ENCODE measurements at regions not wholly inside any gene's neighbourhood (a gene's known extent, or its start where the extent isn't known, plus 50 kb on each side); places are given as distances from the start of the nearest gene placed in this dataset.
"Not testable (repeated sequence)": the region's sequence is repeated elsewhere in the genome, so short reads cannot be mapped to it uniquely, and the experiment has no call there.

- DNase-seq (ENCODE audit: low spot score): no peak
- no peaks in the 10 kb centered on the region for H3K4me1 ChIP-seq (ENCODE audit: insufficient read depth, low read length, poor library complexity, severe bottlenecking)
- no peak overlapping the region for H2AFZ ChIP-seq (ENCODE audit: low read length)
- H3K9me3 ChIP-seq (ENCODE audit: low read length): no peaks in the 10 kb centered on the region
- H3K79me2 ChIP-seq (ENCODE audit: insufficient read depth, low read depth, low read length): no peaks in the 10 kb centered on the region
- ChIA-PET POLR2A (no interaction called here), CTCF (ENCODE audit: unreplicated experiment) (no interaction called here)
- no peak overlapping the region for H3K4me3 ChIP-seq (ENCODE audit: low read depth, low read length, poor library complexity, severe bottlenecking)
- no peak overlapping the region for H3K27ac ChIP-seq (ENCODE audit: low read depth, low read length, poor library complexity, severe bottlenecking)
- intact Hi-C loops (cut with micrococcal nuclease; ENCODE audit: unreplicated experiment): no loop called here
- no TSS peak for BruUV-seq (replicated peaks)
- no peak overlapping the region for H3K4me2 ChIP-seq (ENCODE audit: low read length)
- no peaks in the 10 kb centered on the region for H3K9me2 ChIP-seq (ENCODE audit: insufficient read depth, low read length)
- no peaks in the 10 kb centered on the region for H3K36me3 ChIP-seq (ENCODE audit: insufficient read depth, low read length)
- no peaks in the 10 kb centered on the region for H4K20me1 ChIP-seq (ENCODE audit: insufficient read depth, low read length)
- no peak for TF ChIP-seq EZH2phosphoT487 (IDR thresholded peaks at IDR 0.05; ENCODE audit: borderline replicate concordance, low read depth, low read length)
- no peak for TF ChIP-seq CTCF (conservative IDR thresholded peaks at IDR 0.05; ENCODE audit: low read length)
These were observed 66.9 kb upstream of the PLAAT1 start for GRCh38 chr3:193174140-193174539.

- H3K36me3 ChIP-seq (ENCODE audit: insufficient read depth, low read length); DNase-seq (ENCODE audit: low spot score); H2AFZ ChIP-seq (ENCODE audit: low read length); H3K79me2 ChIP-seq (ENCODE audit: insufficient read depth, low read depth, low read length); intact Hi-C loops (cut with micrococcal nuclease; ENCODE audit: unreplicated experiment); H3K4me3 ChIP-seq (ENCODE audit: low read depth, low read length, poor library complexity, severe bottlenecking); H3K27ac ChIP-seq (ENCODE audit: low read depth, low read length, poor library complexity, severe bottlenecking); H4K20me1 ChIP-seq (ENCODE audit: insufficient read depth, low read length); H3K4me1 ChIP-seq (ENCODE audit: insufficient read depth, low read length, poor library complexity, severe bottlenecking); CTCF ChIA-PET (ENCODE audit: unreplicated experiment); BruUV-seq (replicated peaks); H3K9me3 ChIP-seq (ENCODE audit: low read length); H3K9me2 ChIP-seq (ENCODE audit: insufficient read depth, low read length); H3K4me2 ChIP-seq (ENCODE audit: low read length): not testable (repeated sequence)
- POLR2A ChIA-PET: interaction anchor here (0.6 to 1.1 kb wide), 2 partner anchors 13 to 1083 kb away, joined by 3 to 4 read pairs; no protein-coding TSS in a partner anchor
These were observed 61.5 kb upstream of the PLAAT1 start for GRCh38 chr3:193179332-193180012.

- no peak overlapping the region for H3K4me2 ChIP-seq (ENCODE audit: low read length)
- H3K9me2 ChIP-seq (ENCODE audit: insufficient read depth, low read length): no peaks in the 10 kb centered on the region
- H3K4me1 ChIP-seq (ENCODE audit: insufficient read depth, low read length, poor library complexity, severe bottlenecking): no peaks in the 10 kb centered on the region
- TF ChIP-seq EZH2phosphoT487 (IDR thresholded peaks at IDR 0.05; ENCODE audit: borderline replicate concordance, low read depth, low read length) (no peak), CTCF (conservative IDR thresholded peaks at IDR 0.05; ENCODE audit: low read length) (no peak)
- no peaks in the 10 kb centered on the region for H3K79me2 ChIP-seq (ENCODE audit: insufficient read depth, low read depth, low read length)
- ChIA-PET POLR2A (no interaction called here), CTCF (ENCODE audit: unreplicated experiment) (no interaction called here)
- H3K4me3 ChIP-seq (ENCODE audit: low read depth, low read length, poor library complexity, severe bottlenecking): no peak overlapping the region
- no peaks in the 10 kb centered on the region for H4K20me1 ChIP-seq (ENCODE audit: insufficient read depth, low read length)
- BruUV-seq (replicated peaks): no TSS peak
- H3K27ac ChIP-seq (ENCODE audit: low read depth, low read length, poor library complexity, severe bottlenecking): no peak overlapping the region
- H3K9me3 ChIP-seq (ENCODE audit: low read length): no peaks in the 10 kb centered on the region
- H2AFZ ChIP-seq (ENCODE audit: low read length): no peak overlapping the region
- no peak for DNase-seq (ENCODE audit: low spot score)
- no peaks in the 10 kb centered on the region for H3K36me3 ChIP-seq (ENCODE audit: insufficient read depth, low read length)
- intact Hi-C loops (cut with micrococcal nuclease; ENCODE audit: unreplicated experiment): no loop called here
These were observed 53.8 kb upstream of the PLAAT1 start for GRCh38 chr3:193187070-193187722.

Measured in OCI-LY7 (cell line).